Natural killer cell (primary cell): ENCODE measurements at regions not wholly inside any gene's neighbourhood (a gene's known extent, or its start where the extent isn't known, plus 50 kb on each side); places are given as distances from the start of the nearest gene placed in this dataset.

Experiments used
- ATAC-seq, 3 donors: fragments of 150-1000 bp in 2 of 3; fragments of 200-7000 bp in 1 of 3; cut with Tn5 transposase; 1 replicate in 1 of 3; 2 replicates in 2 of 3; pipeline ENCODE4 v1.10.0; 2021; ENCODE audit warnings: mild to moderate bottlenecking in 2 of 3, moderate library complexity in 2 of 3
- DNase-seq, 2 donors: peaks; one replicate each; pipeline versions ENCODE4 v3.0.0 to v3.0.0-alpha.2; 2013 to 2021; ENCODE audit warnings: mixed read lengths in 1 of 2
- H3K27ac ChIP-seq: one replicate; pipeline ENCODE4 v1.5.1; 2013; ENCODE audit warnings: mild to moderate bottlenecking, low read length
- H3K27me3 ChIP-seq: one replicate; pipeline ENCODE4 v1.6.1; 2013; ENCODE audit warnings: low read length; ENCODE audit not compliant: control insufficient read depth, insufficient read depth
- H3K36me3 ChIP-seq: one replicate; pipeline ENCODE4 v1.6.1; 2013; ENCODE audit warnings: low read length; ENCODE audit not compliant: control insufficient read depth, insufficient read depth
- H3K4me1 ChIP-seq: one replicate; pipeline ENCODE4 v1.6.1; 2013; ENCODE audit warnings: low read length; ENCODE audit not compliant: control insufficient read depth, insufficient read depth
- H3K4me3 ChIP-seq: one replicate; pipeline ENCODE4 v1.5.1; 2013; ENCODE audit warnings: low read length
- H3K9me3 ChIP-seq: one replicate; pipeline ENCODE4 v1.6.1; 2013; ENCODE audit warnings: low read length; ENCODE audit not compliant: control insufficient read depth, insufficient read depth
- H3K27ac Mint-ChIP-seq, 2 donors: one replicate each; pipeline ENCODE4 v1.8.0; 2022; ENCODE audit warnings: mild to moderate bottlenecking in 2 of 2, mixed read lengths in 2 of 2, moderate library complexity in 1 of 2
- H3K27me3 Mint-ChIP-seq, 2 donors: one replicate each; pipeline ENCODE4 v1.8.0; 2022; ENCODE audit warnings: low read depth in 2 of 2, mixed read lengths in 2 of 2
- H3K36me3 Mint-ChIP-seq: one replicate; pipeline ENCODE4 v1.8.0; 2022; ENCODE audit warnings: mixed read lengths
- H3K4me1 Mint-ChIP-seq, 2 donors: one replicate each; pipeline ENCODE4 v1.8.0; 2022; ENCODE audit warnings: mixed read lengths in 2 of 2
- H3K4me3 Mint-ChIP-seq: one replicate; pipeline ENCODE4 v1.8.0; 2022; ENCODE audit warnings: mild to moderate bottlenecking, moderate library complexity, mixed read lengths
- H3K9me3 Mint-ChIP-seq, 2 donors: one replicate each; pipeline ENCODE4 v1.8.0; 2022; ENCODE audit warnings: mixed read lengths in 2 of 2
- WGBS: methylation state at CpG from one replicate; pipeline ENCODE4 v1.1.7; 2013; ENCODE audit warnings: missing lambda C conversion rate; ENCODE audit not compliant: insufficient coverage; 5-methylcytosine and 5-hydroxymethylcytosine counted together
- intact Hi-C: fragments of 100-400 bp; cut with micrococcal nuclease; formaldehyde crosslinking; loops from one replicate; pipeline ENCODE4 v1.14.2; 2022
- TF ChIP-seq, protein P1 (sequence below): fragments of 200-600 bp; IDR thresholded peaks from one replicate; pipeline ENCODE4 v1.8.0; 2022; ENCODE audit warnings: antibody characterized with exemption

DNA sequence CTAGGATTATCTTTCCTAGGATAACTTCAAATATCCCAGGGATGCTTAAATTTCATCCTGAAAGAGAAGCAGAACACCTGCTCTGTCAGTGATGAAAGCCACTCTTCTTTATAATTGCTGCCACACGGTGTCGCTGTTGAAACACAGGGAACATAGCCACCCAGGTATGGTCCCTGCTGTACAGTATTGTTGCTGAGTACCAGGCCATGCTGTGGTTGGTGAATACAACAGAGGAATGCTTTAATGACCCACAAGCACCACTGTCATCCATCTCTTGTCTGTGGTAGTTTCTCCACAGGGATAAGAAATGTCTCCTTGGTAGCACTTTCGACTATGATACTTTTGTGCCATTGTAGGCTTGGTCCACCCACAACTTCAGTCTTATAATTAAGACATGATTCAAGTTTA is 70.6 kb upstream of the STARD3NL start:
- H3K4me1 ChIP-seq: no peaks in the 10 kb centered on the region
- no peak overlapping the region for H3K27ac ChIP-seq
- WGBS: 33% methylated on average over 3 of the region's 3 CpGs
- intact Hi-C loops: loop anchor here (1.0 to 10.0 kb wide), 6 partner anchors 55 to 553 kb away; no protein-coding TSS in a partner anchor
- ATAC-seq (peak; percentile 84 to 90 (median 89)), DNase-seq (peak; percentile 64 to 83)
- H3K9me3 Mint-ChIP-seq: no peaks in the 10 kb centered on the region
- peaks cover 5 to 15% of the 10 kb centered on the region in 2 donors for H3K27me3 Mint-ChIP-seq
- no peak overlapping the region for H3K4me3 ChIP-seq
- H3K27ac Mint-ChIP-seq: no peak overlapping the region
- H3K4me1 Mint-ChIP-seq: no peaks in the 10 kb centered on the region
- no peaks in the 10 kb centered on the region for H3K27me3 ChIP-seq
- no peaks in the 10 kb centered on the region for H3K9me3 ChIP-seq
- TF ChIP-seq, protein P1, sequence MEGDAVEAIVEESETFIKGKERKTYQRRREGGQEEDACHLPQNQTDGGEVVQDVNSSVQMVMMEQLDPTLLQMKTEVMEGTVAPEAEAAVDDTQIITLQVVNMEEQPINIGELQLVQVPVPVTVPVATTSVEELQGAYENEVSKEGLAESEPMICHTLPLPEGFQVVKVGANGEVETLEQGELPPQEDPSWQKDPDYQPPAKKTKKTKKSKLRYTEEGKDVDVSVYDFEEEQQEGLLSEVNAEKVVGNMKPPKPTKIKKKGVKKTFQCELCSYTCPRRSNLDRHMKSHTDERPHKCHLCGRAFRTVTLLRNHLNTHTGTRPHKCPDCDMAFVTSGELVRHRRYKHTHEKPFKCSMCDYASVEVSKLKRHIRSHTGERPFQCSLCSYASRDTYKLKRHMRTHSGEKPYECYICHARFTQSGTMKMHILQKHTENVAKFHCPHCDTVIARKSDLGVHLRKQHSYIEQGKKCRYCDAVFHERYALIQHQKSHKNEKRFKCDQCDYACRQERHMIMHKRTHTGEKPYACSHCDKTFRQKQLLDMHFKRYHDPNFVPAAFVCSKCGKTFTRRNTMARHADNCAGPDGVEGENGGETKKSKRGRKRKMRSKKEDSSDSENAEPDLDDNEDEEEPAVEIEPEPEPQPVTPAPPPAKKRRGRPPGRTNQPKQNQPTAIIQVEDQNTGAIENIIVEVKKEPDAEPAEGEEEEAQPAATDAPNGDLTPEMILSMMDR: peak; percentile 87
- no peaks in the 10 kb centered on the region for H3K36me3 Mint-ChIP-seq
- H3K36me3 ChIP-seq: no peaks in the 10 kb centered on the region
- no peak overlapping the region for H3K4me3 Mint-ChIP-seq

DNA sequence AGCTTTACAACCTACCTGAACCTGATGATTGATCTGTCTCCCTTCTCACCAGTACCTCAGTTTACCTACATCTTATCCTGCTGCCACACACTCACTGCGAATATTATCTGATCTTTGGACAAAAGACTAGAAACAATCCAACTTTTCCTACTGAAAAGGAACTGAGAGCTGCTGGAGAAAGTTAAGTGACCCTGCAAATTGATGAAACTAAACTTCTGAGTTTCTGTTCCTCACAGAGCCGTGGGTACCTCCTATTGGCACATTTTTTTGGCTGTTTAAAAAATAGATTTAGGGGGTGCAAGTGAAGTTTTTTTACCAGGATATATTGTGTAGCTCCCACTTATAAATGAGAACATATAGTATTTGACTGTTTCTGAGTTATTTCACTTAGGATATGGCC is 66.0 kb upstream of the STARD3NL start:
- intact Hi-C loops: no loop called here
- Histone ChIP-seq H3K4me3 (no peak overlapping the region), H3K27me3 (peaks cover 3% of the 10 kb centered on the region), H3K4me1 (no peaks in the 10 kb centered on the region), H3K36me3 (no peaks in the 10 kb centered on the region), H3K9me3 (no peaks in the 10 kb centered on the region), H3K27ac (no peak overlapping the region)
- peaks cover 2 to 9% of the 10 kb centered on the region in 2 donors for H3K27me3 Mint-ChIP-seq
- H3K27ac Mint-ChIP-seq: no peak overlapping the region
- no peaks in the 10 kb centered on the region for H3K4me1 Mint-ChIP-seq
- ATAC-seq (no peak), DNase-seq (no peak)
- H3K9me3 Mint-ChIP-seq: no peaks in the 10 kb centered on the region
- no peak overlapping the region for H3K4me3 Mint-ChIP-seq
- H3K36me3 Mint-ChIP-seq: no peaks in the 10 kb centered on the region
- WGBS: 87% methylated on average over 2 of the region's 2 CpGs
- TF ChIP-seq, protein P1: no peak

DNA sequence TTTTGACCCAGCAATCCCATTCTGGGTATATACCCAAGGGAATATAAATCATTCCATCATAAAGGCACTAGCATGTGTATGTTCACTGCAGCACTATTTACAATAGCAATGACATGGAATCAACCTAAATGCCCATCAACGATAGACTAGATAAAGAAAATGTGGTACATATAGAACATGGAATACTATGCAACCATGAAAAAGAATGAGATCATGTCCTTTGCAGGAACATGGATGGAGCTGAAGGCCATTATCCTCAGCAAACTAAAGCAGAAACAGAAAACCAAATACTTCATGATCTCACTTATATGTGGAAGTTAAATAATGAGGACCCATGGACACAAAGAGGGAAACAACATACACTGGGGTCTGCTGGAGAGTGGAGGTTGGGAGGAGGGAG is 58.0 kb upstream of the STARD3NL start:
- Histone ChIP-seq H3K4me1 (no peaks in the 10 kb centered on the region), H3K36me3 (no peaks in the 10 kb centered on the region), H3K4me3 (no peak overlapping the region), H3K9me3 (no peaks in the 10 kb centered on the region), H3K27me3 (peaks cover 3% of the 10 kb centered on the region), H3K27ac (no peak overlapping the region)
- no peak overlapping the region for H3K27ac Mint-ChIP-seq
- H3K27me3 Mint-ChIP-seq: peaks cover 7 to 41% of the 10 kb centered on the region in 2 donors
- no peaks in the 10 kb centered on the region for H3K9me3 Mint-ChIP-seq
- WGBS: 100% methylated on average over 1 of the region's 1 CpG
- TF ChIP-seq, protein P1: no peak
- no peaks in the 10 kb centered on the region for H3K4me1 Mint-ChIP-seq
- DNase-seq (no peak), ATAC-seq (no peak)
- intact Hi-C loops: no loop called here
- no peak overlapping the region for H3K4me3 Mint-ChIP-seq
- no peaks in the 10 kb centered on the region for H3K36me3 Mint-ChIP-seq

DNA sequence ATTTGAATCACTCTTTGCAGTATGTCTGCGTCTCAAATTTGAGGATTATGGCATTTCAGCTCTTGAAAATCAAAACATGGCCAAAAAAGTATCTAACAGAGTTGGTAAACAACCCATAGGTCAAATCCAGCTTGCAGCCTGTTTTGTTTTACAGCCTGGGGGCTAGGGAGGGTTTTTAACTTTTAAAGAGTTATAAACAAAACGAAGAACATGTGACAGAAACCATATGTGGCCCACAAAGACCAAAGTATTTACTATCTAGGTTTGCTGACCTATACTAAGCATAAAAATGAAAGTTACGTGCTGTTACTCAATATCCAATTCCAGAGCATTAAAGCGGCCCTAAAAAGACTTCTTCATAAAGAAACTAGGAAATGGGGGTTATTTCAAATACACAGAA is 55.5 kb upstream of the STARD3NL start:
- ATAC-seq (no peak), DNase-seq (no peak)
- Mint-ChIP-seq H3K27ac (no peak overlapping the region), H3K4me1 (no peaks in the 10 kb centered on the region), H3K36me3 (no peaks in the 10 kb centered on the region), H3K27me3 (peaks cover 7 to 28% of the 10 kb centered on the region in 2 donors), H3K9me3 (no peaks in the 10 kb centered on the region), H3K4me3 (no peak overlapping the region)
- intact Hi-C loops: no loop called here
- no peak overlapping the region for H3K4me3 ChIP-seq
- H3K36me3 ChIP-seq: no peaks in the 10 kb centered on the region
- no peaks in the 10 kb centered on the region for H3K27me3 ChIP-seq
- 85% methylated on average over 3 of the region's 4 CpGs for WGBS
- TF ChIP-seq, protein P1: no peak
- H3K27ac ChIP-seq: no peak overlapping the region
- H3K9me3 ChIP-seq: no peaks in the 10 kb centered on the region
- no peaks in the 10 kb centered on the region for H3K4me1 ChIP-seq
